ENCODE measurements at regions not wholly inside any gene's neighbourhood (a gene's known extent, or its start where the extent isn't known, plus 50 kb on each side); places are given as distances from the start of the nearest gene placed in this dataset.
"Not testable (repeated sequence)": the region's sequence is repeated elsewhere in the genome, so short reads cannot be mapped to it uniquely, and the experiment has no call there.

DNA sequence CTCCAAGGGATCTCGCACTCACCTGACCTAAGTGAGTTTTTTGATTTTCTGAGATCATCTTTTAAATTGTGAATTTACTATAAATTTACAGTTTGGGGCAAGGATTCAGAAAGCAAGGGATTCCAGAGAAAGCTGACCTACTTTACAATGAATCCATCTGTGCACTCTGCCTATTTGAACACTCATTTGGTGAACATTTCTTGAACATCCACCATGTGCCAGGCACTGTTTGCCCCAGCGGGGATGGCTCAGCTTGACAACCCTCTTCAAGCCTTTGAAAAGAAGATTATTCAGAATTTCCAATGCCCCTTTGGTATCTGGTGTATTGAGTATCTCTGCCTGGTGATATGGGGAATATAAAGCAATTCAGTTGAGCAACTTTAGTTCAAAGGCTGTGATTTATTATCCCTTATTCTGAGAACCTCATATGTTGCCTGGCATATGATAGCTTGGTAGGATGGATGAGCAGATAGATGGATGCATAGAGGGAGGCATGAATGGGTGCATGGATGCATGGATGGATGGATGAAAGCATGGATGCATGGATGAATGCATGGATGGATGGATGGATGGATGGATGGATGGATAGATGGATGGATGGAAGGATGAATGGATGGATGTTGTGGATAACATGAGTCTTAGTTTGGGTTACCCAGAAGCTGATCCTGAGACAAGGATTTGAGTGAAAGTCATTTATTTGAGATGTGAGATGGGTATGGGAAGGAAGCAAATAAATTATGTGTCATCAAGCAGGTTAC lies 149.7 kb upstream of the ZNF366 start:
- no peak for DNase-seq (ENCODE audit: low spot score)
- intact Hi-C loops (cut with DNase I) = no loop called here

GRCh38 chr5:72656331-72656730 lies 149.1 kb upstream of the ZNF366 start:
- intact Hi-C loops (cut with DNase I) = no loop called here
- no peak for DNase-seq (ENCODE audit: low spot score)

DNA sequence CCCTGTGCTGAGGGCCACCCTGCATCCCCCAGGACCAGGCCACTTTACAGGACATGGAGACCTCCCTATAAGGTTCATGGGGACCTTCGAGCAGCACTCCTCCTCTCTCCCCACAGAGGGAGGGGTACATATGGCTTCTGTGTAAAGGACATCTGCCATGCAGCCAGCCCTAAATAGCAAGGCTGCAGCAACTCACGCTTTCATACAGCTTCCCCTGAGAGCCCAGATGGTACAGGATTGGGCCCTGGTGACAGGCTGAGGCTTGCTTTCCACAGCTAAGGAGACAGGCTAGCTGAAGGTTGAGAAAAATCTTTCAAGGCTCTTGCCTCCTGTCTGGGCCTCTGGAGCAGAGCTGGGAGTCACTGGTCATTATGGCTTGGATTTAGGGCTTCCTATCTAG lies 147.0 kb upstream of the ZNF366 start:
- intact Hi-C loops (cut with DNase I) = no loop called here
- DNase-seq (ENCODE audit: low spot score) = no peak

- no peak for DNase-seq (ENCODE audit: low spot score)
- intact Hi-C loops (cut with DNase I) = no loop called here
Observed at GRCh38 chr5:72653586-72653985, 146.4 kb upstream of the ZNF366 start.

- intact Hi-C loops (cut with DNase I) = no loop called here
- DNase-seq (ENCODE audit: low spot score) = no peak
Observed at GRCh38 chr5:72651779-72652178, 144.6 kb upstream of the ZNF366 start.

DNA sequence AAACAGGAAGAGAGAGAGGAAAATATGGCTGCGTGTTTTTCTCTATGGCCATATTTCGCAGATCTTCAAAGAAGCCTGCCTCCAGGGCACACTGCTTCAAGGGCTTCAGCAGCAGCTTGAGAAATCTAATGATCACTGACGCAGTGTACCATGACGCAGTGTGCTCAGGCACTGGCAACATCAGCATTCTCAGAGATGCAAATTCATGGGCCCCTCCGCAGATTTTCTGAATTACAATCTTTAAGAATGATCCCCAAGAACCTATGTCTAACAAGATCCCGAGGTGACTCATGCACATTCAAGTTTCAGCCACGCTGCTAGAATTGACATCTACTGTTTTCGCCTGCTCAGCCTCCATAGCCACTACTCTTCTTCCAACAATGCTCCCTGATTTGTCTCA lies 143.9 kb upstream of the ZNF366 start:
- no peak for DNase-seq (ENCODE audit: low spot score)
- intact Hi-C loops (cut with DNase I) = no loop called here

DNA sequence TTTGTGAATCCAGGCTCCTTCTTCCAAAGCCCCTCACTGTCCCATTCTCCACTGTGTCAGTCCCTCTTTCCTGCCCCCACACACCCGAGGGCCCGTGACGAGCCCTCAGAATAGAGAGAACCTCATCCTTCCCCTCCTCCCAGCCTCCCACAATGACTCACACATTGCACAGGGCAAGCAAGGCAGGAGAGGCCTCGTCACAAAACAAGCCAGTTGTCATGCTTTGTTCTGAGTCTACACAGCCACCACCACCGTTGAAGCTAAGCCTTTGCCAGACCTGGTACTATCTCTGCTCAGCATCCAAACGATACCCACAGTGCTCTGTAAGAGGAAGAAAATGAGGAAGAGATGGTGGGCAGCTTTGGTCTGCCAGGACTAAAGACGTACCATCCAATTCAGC lies 142.2 kb upstream of the ZNF366 start:
- DNase-seq (ENCODE audit: low spot score) = no peak
- intact Hi-C loops (cut with DNase I) = no loop called here

DNA sequence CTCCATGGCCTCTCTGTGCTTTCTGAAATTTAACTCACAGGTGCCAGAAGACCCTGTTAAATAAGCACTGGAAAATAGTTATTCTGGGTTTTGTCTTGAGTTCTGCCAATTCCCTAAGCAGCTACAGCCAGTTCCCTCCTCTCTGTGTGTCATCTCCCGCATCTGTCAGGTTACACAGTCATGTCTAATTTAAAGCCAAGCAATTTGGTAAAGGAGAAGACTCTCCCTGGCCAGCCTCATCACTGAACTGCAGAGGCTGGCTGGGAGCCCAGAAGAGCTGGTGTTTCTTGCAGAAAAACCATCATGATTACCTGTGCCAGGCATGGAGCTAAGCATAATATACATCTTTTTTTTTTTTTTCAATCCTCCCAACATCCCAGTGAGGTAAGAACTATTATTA lies 141.3 kb upstream of the ZNF366 start:
- no peak for DNase-seq (ENCODE audit: low spot score)
- intact Hi-C loops (cut with DNase I) = no loop called here

GRCh38 chr5:72647806-72648205 lies 140.6 kb upstream of the ZNF366 start:
- intact Hi-C loops (cut with DNase I) = no loop called here
- DNase-seq (ENCODE audit: low spot score) = no peak

DNA sequence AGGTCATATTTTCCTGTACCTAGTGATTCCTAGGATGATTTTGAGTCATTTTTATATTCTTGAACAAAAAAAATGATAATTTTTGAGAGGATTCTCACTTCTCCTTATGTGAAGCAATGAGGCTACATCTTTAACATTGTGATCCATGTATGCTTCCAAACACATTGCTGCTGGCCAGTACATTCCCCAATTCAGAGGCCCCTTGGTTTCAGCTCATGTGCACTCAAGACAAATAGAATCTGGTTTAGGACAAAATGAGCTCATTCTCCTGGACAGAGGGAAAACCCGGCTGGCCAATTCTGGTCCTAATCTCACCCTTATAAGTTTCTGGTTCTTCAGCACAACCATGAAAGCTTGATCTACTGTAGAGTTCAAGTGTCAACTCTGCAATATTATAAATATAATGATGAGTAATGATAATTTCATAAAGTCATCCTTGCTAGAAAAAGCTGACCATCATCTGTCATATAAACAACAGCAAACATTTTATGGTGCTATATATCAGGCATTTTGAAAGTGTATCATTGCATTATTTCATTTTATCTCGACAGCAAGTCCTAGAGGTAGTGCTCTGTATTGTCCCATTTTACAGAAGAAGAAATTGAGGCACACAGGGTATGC lies 139.1 kb upstream of the ZNF366 start:
- intact Hi-C loops (cut with DNase I) = no loop called here
- no peak for DNase-seq (ENCODE audit: low spot score)

GRCh38 chr5:72645064-72645846 lies 138.0 kb upstream of the ZNF366 start:
- intact Hi-C loops (cut with DNase I) = no loop called here
- no peak for DNase-seq (ENCODE audit: low spot score)

GRCh38 chr5:72644296-72644695 lies 137.1 kb upstream of the ZNF366 start:
- intact Hi-C loops (cut with DNase I) = no loop called here
- DNase-seq (ENCODE audit: low spot score) = no peak

GRCh38 chr5:72641164-72641563 lies 134.0 kb upstream of the ZNF366 start:
- no peak for DNase-seq (ENCODE audit: low spot score)
- intact Hi-C loops (cut with DNase I) = no loop called here

- intact Hi-C loops (cut with DNase I) = no loop called here
- DNase-seq (ENCODE audit: low spot score) = no peak
Observed at GRCh38 chr5:72637058-72637457, 129.8 kb upstream of the ZNF366 start.

- DNase-seq (ENCODE audit: low spot score); intact Hi-C loops (cut with DNase I): not testable (repeated sequence)
Observed at GRCh38 chr5:72636565-72636964, 129.4 kb upstream of the ZNF366 start.

DNA sequence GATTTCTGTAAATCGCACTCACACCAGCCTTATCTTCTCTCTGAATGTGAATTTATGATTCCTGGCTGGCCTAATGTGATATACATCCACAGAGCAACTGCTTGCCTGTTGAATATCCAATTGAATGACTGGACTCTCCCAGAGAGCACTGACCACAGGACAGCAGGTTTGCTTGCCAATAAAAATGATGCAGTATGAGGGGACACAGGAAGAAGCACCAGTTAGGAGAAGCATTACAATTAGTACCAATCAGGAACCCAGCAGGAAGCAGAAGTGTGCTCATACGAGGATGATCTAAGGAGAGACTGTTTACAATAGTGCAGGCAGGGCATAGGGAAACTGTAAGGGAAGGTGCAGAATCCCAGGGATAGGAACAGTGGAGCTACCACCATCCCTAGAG lies 127.2 kb upstream of the ZNF366 start:
- no peak for DNase-seq (ENCODE audit: low spot score)
- intact Hi-C loops (cut with DNase I) = no loop called here

DNA sequence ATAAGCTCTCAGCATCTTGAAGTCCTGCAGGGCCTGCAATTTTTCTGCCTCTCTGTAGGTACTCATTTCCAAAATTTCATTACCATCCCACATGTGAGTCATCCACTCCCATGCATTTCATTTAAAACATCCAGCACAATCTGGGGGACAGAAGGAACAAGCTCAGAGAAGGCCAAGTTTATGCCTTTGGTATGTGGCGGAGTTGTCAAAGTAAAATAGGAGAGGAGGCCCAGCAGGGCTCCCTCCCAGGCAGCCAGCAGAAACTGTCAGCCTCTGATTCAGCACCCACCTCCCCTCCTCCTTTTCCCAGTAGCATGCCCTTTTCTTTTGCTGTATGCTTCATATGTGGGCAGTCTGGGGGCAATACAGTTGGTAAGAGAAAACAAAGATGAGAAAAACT lies 126.4 kb upstream of the ZNF366 start:
- intact Hi-C loops (cut with DNase I) = no loop called here
- no peak for DNase-seq (ENCODE audit: low spot score)

GRCh38 chr5:72633041-72633445 lies 125.8 kb upstream of the ZNF366 start:
- no peak for DNase-seq (ENCODE audit: low spot score)
- intact Hi-C loops (cut with DNase I) = no loop called here

- intact Hi-C loops (cut with DNase I) = no loop called here
- no peak for DNase-seq (ENCODE audit: low spot score)
Observed at GRCh38 chr5:72630721-72631120, 123.5 kb upstream of the ZNF366 start.

DNA sequence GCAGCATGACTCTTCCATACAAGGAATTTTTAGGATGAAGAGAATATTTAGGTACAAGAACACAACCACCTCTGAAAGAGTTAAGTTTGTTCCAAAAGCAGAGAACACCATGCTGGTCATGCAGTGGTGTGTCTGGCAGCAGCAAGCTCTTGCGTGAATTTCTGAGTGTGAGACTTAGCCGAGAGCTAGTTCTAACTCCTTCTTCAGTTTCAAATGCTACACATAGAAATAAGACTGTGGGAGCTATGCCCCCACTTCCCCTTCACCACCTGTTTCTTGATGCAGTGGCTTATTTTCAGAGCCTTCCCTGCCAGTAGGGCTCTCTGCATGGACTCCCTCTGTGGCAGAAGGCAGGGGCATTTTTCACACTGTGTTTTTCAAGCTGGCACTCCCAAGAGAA lies 122.9 kb upstream of the ZNF366 start:
- intact Hi-C loops (cut with DNase I) = no loop called here
- DNase-seq (ENCODE audit: low spot score) = no peak
